ENCODE measurements at regions not wholly inside any gene's neighbourhood (a gene's known extent, or its start where the extent isn't known, plus 50 kb on each side); places are given as distances from the start of the nearest gene placed in this dataset.

DNA sequence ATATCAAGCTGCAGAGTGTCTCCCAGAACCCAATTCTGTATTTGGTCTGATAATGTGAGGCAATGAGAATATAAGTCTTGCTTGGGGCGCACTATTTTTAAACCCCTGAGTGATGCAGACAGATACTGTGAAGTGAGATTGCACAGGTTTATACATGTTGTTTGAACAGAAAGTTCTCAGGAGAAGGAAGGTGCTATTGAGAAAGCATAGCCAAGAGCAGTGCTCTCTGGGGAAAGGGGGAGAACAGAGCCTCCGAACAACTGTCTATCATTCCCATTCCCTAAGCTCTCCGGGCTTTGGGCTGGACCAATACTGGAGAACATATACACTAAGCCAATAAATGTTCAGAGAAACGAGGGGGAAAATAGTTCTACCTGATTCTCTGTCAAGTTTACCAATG is 75.8 kb downstream of the PERP start:
- Histone ChIP-seq H2AFZ (ENCODE audit: low read depth, low read length) (no peak overlapping the region), H3K9ac (ENCODE audit: low read length) (no peak overlapping the region)
- TF ChIP-seq, protein P1, sequence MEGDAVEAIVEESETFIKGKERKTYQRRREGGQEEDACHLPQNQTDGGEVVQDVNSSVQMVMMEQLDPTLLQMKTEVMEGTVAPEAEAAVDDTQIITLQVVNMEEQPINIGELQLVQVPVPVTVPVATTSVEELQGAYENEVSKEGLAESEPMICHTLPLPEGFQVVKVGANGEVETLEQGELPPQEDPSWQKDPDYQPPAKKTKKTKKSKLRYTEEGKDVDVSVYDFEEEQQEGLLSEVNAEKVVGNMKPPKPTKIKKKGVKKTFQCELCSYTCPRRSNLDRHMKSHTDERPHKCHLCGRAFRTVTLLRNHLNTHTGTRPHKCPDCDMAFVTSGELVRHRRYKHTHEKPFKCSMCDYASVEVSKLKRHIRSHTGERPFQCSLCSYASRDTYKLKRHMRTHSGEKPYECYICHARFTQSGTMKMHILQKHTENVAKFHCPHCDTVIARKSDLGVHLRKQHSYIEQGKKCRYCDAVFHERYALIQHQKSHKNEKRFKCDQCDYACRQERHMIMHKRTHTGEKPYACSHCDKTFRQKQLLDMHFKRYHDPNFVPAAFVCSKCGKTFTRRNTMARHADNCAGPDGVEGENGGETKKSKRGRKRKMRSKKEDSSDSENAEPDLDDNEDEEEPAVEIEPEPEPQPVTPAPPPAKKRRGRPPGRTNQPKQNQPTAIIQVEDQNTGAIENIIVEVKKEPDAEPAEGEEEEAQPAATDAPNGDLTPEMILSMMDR (IDR thresholded peaks at IDR 0.05; ENCODE audit: poor library complexity, severe bottlenecking): no peak
- TF ChIP-seq RAD21 (conservative IDR thresholded peaks at IDR 0.05) (no peak), POLR2AphosphoS5 (IDR thresholded peaks at IDR 0.05) (no peak), TAF1 (IDR thresholded peaks at IDR 0.05; ENCODE audit: low read depth) (no peak), MXI1 (conservative IDR thresholded peaks at IDR 0.05; ENCODE audit: poor library complexity, severe bottlenecking) (no peak), REST (IDR thresholded peaks at IDR 0.05; ENCODE audit: borderline replicate concordance) (no peak), EP300 (conservative IDR thresholded peaks at IDR 0.05; ENCODE audit: poor library complexity, severe bottlenecking) (no peak), SMC3 (conservative IDR thresholded peaks at IDR 0.05; ENCODE audit: poor library complexity) (no peak), EZH2 (IDR thresholded peaks at IDR 0.05; ENCODE audit: borderline replicate concordance, insufficient read depth, low read length, poor library complexity, severe bottlenecking) (no peak)

GRCh38 chr6:138031850-138032249 is 75.4 kb downstream of the PERP start:
- TF ChIP-seq TAF1 (IDR thresholded peaks at IDR 0.05; ENCODE audit: low read depth): no peak
- no peak for TF ChIP-seq EP300 (conservative IDR thresholded peaks at IDR 0.05; ENCODE audit: poor library complexity, severe bottlenecking)
- no peak for TF ChIP-seq POLR2AphosphoS5 (IDR thresholded peaks at IDR 0.05)
- no peak for TF ChIP-seq EZH2 (IDR thresholded peaks at IDR 0.05; ENCODE audit: borderline replicate concordance, insufficient read depth, low read length, poor library complexity, severe bottlenecking)
- no peak for TF ChIP-seq RAD21 (conservative IDR thresholded peaks at IDR 0.05)
- H3K9me3 ChIP-seq (ENCODE audit: low read length): no peaks in the 10 kb centered on the region
- H2AFZ ChIP-seq (ENCODE audit: low read depth, low read length): no peak overlapping the region
- H3K4me3 ChIP-seq (ENCODE audit: low read length): no peak overlapping the region
- no peaks in the 10 kb centered on the region for H4K20me1 ChIP-seq (ENCODE audit: insufficient read depth)
- H3F3A ChIP-seq (ENCODE audit: insufficient read depth, low read length, poor library complexity, severe bottlenecking): no peaks in the 10 kb centered on the region
- no peaks in the 10 kb centered on the region for H3K9me2 ChIP-seq (ENCODE audit: insufficient read depth, low read length)
- H3K9ac ChIP-seq (ENCODE audit: low read length): no peak overlapping the region
- no peaks in the 10 kb centered on the region for H3K27me3 ChIP-seq (ENCODE audit: insufficient read depth, low read depth, low read length)
- H3K36me3 ChIP-seq (ENCODE audit: insufficient read depth, low read length): no peaks in the 10 kb centered on the region
- no peak overlapping the region for H3K27ac ChIP-seq (ENCODE audit: low read length)
- H3K79me2 ChIP-seq (replicated peaks; ENCODE audit: insufficient read depth, low read length): no peaks in the 10 kb centered on the region
- H3K4me2 ChIP-seq (ENCODE audit: low read length): no peak overlapping the region

More for the DNA sequence above, 75.8 kb downstream of the PERP start:
- Histone ChIP-seq H3K9me2 (ENCODE audit: insufficient read depth, low read length) (no peaks in the 10 kb centered on the region), H3K79me2 (replicated peaks; ENCODE audit: insufficient read depth, low read length) (no peaks in the 10 kb centered on the region), H4K20me1 (ENCODE audit: insufficient read depth) (no peaks in the 10 kb centered on the region), H3K27ac (ENCODE audit: low read length) (no peak overlapping the region), H3K4me3 (ENCODE audit: low read length) (no peak overlapping the region), H3K27me3 (ENCODE audit: insufficient read depth, low read depth, low read length) (no peaks in the 10 kb centered on the region), H3K9me3 (ENCODE audit: low read length) (no peaks in the 10 kb centered on the region), H3F3A (ENCODE audit: insufficient read depth, low read length, poor library complexity, severe bottlenecking) (no peaks in the 10 kb centered on the region), H3K36me3 (ENCODE audit: insufficient read depth, low read length) (no peaks in the 10 kb centered on the region), H3K4me2 (ENCODE audit: low read length) (no peak overlapping the region)

Data from neural cell (in vitro differentiated cells).